Kidney (tissue), 13 donors: ENCODE measurements at regions not wholly inside any gene's neighbourhood (a gene's known extent, or its start where the extent isn't known, plus 50 kb on each side); places are given as distances from the start of the nearest gene placed in this dataset.
A peak's percentile ranks its signal among the peaks of the same experiment; 100 is the strongest.

Experiments used
- DNase-seq, 5 donors: peaks; one replicate each; pipeline ENCODE4 v3.0.0-alpha.2; 2013 to 2020
- FAIRE-seq: peaks from 2 replicates; lab custom pipeline; 2012; peaks lifted over from hg19 to GRCh38; lab: Jason Lieb, UNC
- H3K27ac ChIP-seq, 2 donors: one replicate each; pipeline ENCODE4 v1.7.0; 2013; ENCODE audit warnings: low read depth in 2 of 2, low read length in 2 of 2, inconsistent platforms in 1 of 2
- H3K27me3 ChIP-seq: one replicate; pipeline ENCODE4 v1.7.1; 2013; ENCODE audit warnings: low read length, inconsistent platforms; ENCODE audit not compliant: control insufficient read depth, insufficient read depth
- H3K36me3 ChIP-seq, 3 donors: one replicate each; pipeline versions ENCODE4 v1.7.0 to v1.7.1; 2013; ENCODE audit warnings: low read length in 3 of 3, control low read depth in 1 of 3, inconsistent platforms in 1 of 3; ENCODE audit not compliant: insufficient read depth in 3 of 3, control insufficient read depth in 2 of 3
- H3K4me1 ChIP-seq, 3 donors: one replicate each; pipeline versions ENCODE4 v1.7.0 to v1.7.1; 2013; ENCODE audit warnings: low read length in 3 of 3, inconsistent platforms in 1 of 3, low read depth in 1 of 3; ENCODE audit not compliant: control insufficient read depth in 2 of 3, insufficient read depth in 2 of 3
- H3K4me3 ChIP-seq, 3 donors: one replicate each; pipeline versions ENCODE4 v1.7.0 to v1.8.1; 2013; ENCODE audit warnings: low read length in 3 of 3, control low read depth in 1 of 3, inconsistent platforms in 1 of 3
- H3K9ac ChIP-seq, 3 donors: one replicate each; pipeline versions ENCODE4 v1.7.0 to v1.7.1; 2013; ENCODE audit warnings: low read length in 3 of 3, control low read depth in 1 of 3, inconsistent platforms in 1 of 3
- H3K9me3 ChIP-seq, 3 donors: one replicate each; pipeline versions ENCODE4 v1.7.0 to v1.7.1; 2013; ENCODE audit warnings: low read length in 3 of 3, control low read depth in 1 of 3, inconsistent platforms in 1 of 3; ENCODE audit not compliant: control insufficient read depth in 2 of 3, insufficient read depth in 1 of 3
- CTCF ChIP-seq: IDR thresholded peaks from 3 replicates; pipeline ENCODE4 v1.5.1; 2012; ENCODE audit warnings: mild to moderate bottlenecking, moderate library complexity, borderline replicate concordance; ENCODE audit not compliant: insufficient read depth; ENCODE audit errors: extremely low read depth
- intact Hi-C: fragments of 100-400 bp; cut with DNase I; formaldehyde crosslinking; loops from one replicate; pipeline ENCODE4 v1.11.1; 2022
- donor health status: control.
- donor health status: control.
- donor health status: control.
- donor health status: control.
- donor health status: control.
- donor health status: DM: yes; HTN: yes; CAD: no.
- donor health status: Normal renal cell carcinoma (clear cell type).

GRCh38 chr4:11565213-11565612, 136.5 kb upstream of the HS3ST1 start:
- DNase-seq (no peak), FAIRE-seq (no peak)
- no peaks in the 10 kb centered on the region for H3K4me1 ChIP-seq
- H3K27ac ChIP-seq = no peak overlapping the region
- no peaks in the 10 kb centered on the region for H3K36me3 ChIP-seq
- H3K4me3 ChIP-seq = no peak overlapping the region
- no peak overlapping the region for H3K9ac ChIP-seq
- H3K9me3 ChIP-seq = no peaks in the 10 kb centered on the region
- no peaks in the 10 kb centered on the region for H3K27me3 ChIP-seq
- intact Hi-C loops = no loop called here
- no peak for TF ChIP-seq CTCF

- Histone ChIP-seq H3K36me3 (no peaks in the 10 kb centered on the region), H3K27ac (no peak overlapping the region), H3K9ac (no peak overlapping the region), H3K27me3 (no peaks in the 10 kb centered on the region), H3K4me3 (no peak overlapping the region), H3K4me1 (no peaks in the 10 kb centered on the region), H3K9me3 (no peaks in the 10 kb centered on the region)
- TF ChIP-seq CTCF = no peak
- intact Hi-C loops = no loop called here
- FAIRE-seq (no peak), DNase-seq (peak in 1 of 5 donors; percentile 1)
Observed at GRCh38 chr4:11564021-11564420, 135.3 kb upstream of the HS3ST1 start.

- no peak overlapping the region for H3K9ac ChIP-seq
- no peak overlapping the region for H3K27ac ChIP-seq
- intact Hi-C loops = no loop called here
- no peak for FAIRE-seq
- no peak overlapping the region for H3K4me3 ChIP-seq
- H3K36me3 ChIP-seq = no peaks in the 10 kb centered on the region
- DNase-seq = no peak
- TF ChIP-seq CTCF = no peak
- H3K4me1 ChIP-seq = no peaks in the 10 kb centered on the region
- H3K27me3 ChIP-seq = no peaks in the 10 kb centered on the region
- H3K9me3 ChIP-seq = no peaks in the 10 kb centered on the region
Observed at GRCh38 chr4:11549525-11549924, 120.8 kb upstream of the HS3ST1 start.

GRCh38 chr4:11548597-11549082, 119.9 kb upstream of the HS3ST1 start:
- Histone ChIP-seq H3K9me3 (no peaks in the 10 kb centered on the region), H3K27me3 (no peaks in the 10 kb centered on the region), H3K9ac (no peak overlapping the region), H3K4me3 (no peak overlapping the region), H3K36me3 (no peaks in the 10 kb centered on the region), H3K4me1 (no peaks in the 10 kb centered on the region), H3K27ac (no peak overlapping the region)
- DNase-seq = no peak
- TF ChIP-seq CTCF = no peak
- FAIRE-seq = no peak
- intact Hi-C loops = no loop called here
